Neuronal stem cell (in vitro differentiated cells): ENCODE measurements at regions not wholly inside any gene's neighbourhood (a gene's known extent, or its start where the extent isn't known, plus 50 kb on each side); places are given as distances from the start of the nearest gene placed in this dataset.
"Not testable (repeated sequence)": the region's sequence is repeated elsewhere in the genome, so short reads cannot be mapped to it uniquely, and the experiment has no call there.

ENCODE experiments used
- DNase-seq: peaks from one replicate; pipeline ENCODE4 v3.0.0-alpha.2; 2013; ENCODE audit warnings: low spot score
- H2AFZ ChIP-seq: one replicate; pipeline ENCODE4 v1.6.1; 2013; ENCODE audit warnings: mild to moderate bottlenecking, low read length, inconsistent platforms
- H2AK5ac ChIP-seq: 2 replicates; pipeline ENCODE4 v1.6.1; 2013; ENCODE audit warnings: low read depth, mild to moderate bottlenecking, inconsistent platforms, low read length, moderate library complexity, mixed read lengths
- H2BK120ac ChIP-seq: 2 replicates; pipeline ENCODE4 v1.6.1; 2013; ENCODE audit warnings: low read depth, mild to moderate bottlenecking, inconsistent platforms, low read length, moderate library complexity, mixed read lengths
- H2BK12ac ChIP-seq: one replicate; pipeline ENCODE4 v1.6.1; 2013; ENCODE audit warnings: low read length, inconsistent platforms
- H2BK15ac ChIP-seq: 2 replicates; pipeline ENCODE4 v1.6.1; 2013; ENCODE audit warnings: mild to moderate bottlenecking, low read length, inconsistent platforms, mixed read lengths
- H2BK5ac ChIP-seq: one replicate; pipeline ENCODE4 v1.6.1; 2013; ENCODE audit warnings: inconsistent platforms, mild to moderate bottlenecking, low read length, moderate library complexity
- H3K14ac ChIP-seq: one replicate; pipeline ENCODE4 v1.6.1; 2013; ENCODE audit warnings: low read length, inconsistent platforms
- H3K18ac ChIP-seq: 2 replicates; pipeline ENCODE4 v1.6.1; 2013; ENCODE audit warnings: low read length, inconsistent platforms
- H3K23ac ChIP-seq: 2 replicates; pipeline ENCODE4 v1.6.1; 2013; ENCODE audit warnings: low read depth, mild to moderate bottlenecking, mixed read lengths, low read length, inconsistent platforms; ENCODE audit not compliant: poor library complexity
- H3K27ac ChIP-seq: replicated peaks from 3 replicates; pipeline ENCODE4 v1.5.1; 2013; ENCODE audit warnings: low read length, inconsistent platforms
- H3K27me3 ChIP-seq, 3 experiments: 2 replicates each; pipeline ENCODE4 v1.6.1; 2013; ENCODE audit warnings: low read length in 3 of 3, mild to moderate bottlenecking in 2 of 3, inconsistent platforms in 1 of 3, low read depth in 1 of 3, mixed read lengths in 1 of 3, moderate library complexity in 1 of 3; ENCODE audit not compliant: control insufficient read depth in 3 of 3, insufficient read depth in 3 of 3
- H3K36me3 ChIP-seq, 2 donors: replicated peaks in 1 of 2; 2 replicates each; pipeline ENCODE4 v1.6.1; 2013; ENCODE audit warnings: low read length in 2 of 2; ENCODE audit not compliant: control insufficient read depth in 2 of 2, insufficient read depth in 2 of 2
- H3K4ac ChIP-seq: 2 replicates; pipeline ENCODE4 v1.6.1; 2013; ENCODE audit warnings: inconsistent platforms, mild to moderate bottlenecking, low read length, moderate library complexity
- H3K4me1 ChIP-seq, 2 donors: 1 replicate in 1 of 2; 2 replicates in 1 of 2; pipeline ENCODE4 v1.6.1; 2013; ENCODE audit warnings: low read length in 2 of 2, low read depth in 1 of 2; ENCODE audit not compliant: control insufficient read depth in 2 of 2, insufficient read depth in 1 of 2
- H3K4me2 ChIP-seq: one replicate; pipeline ENCODE4 v1.6.1; 2013; ENCODE audit warnings: mild to moderate bottlenecking, low read length, inconsistent platforms; ENCODE audit not compliant: insufficient read depth, poor library complexity, severe bottlenecking
- H3K4me3 ChIP-seq, 2 donors: 2 replicates each; pipeline ENCODE4 v1.5.1; 2013; ENCODE audit warnings: low read length in 2 of 2, mild to moderate bottlenecking in 2 of 2, inconsistent platforms in 1 of 2, moderate library complexity in 1 of 2
- H3K79me1 ChIP-seq: one replicate; pipeline ENCODE4 v1.6.1; 2013; ENCODE audit warnings: low read depth, mild to moderate bottlenecking, inconsistent platforms, low read length, moderate library complexity
- H3K9ac ChIP-seq: one replicate; pipeline ENCODE4 v1.6.1; 2013; ENCODE audit warnings: mild to moderate bottlenecking, low read depth, low read length, inconsistent platforms; ENCODE audit not compliant: poor library complexity
- H3K9me3 ChIP-seq, 2 donors: replicated peaks in 1 of 2; 2 replicates each; pipeline versions ENCODE3 to v1.6.1; 2013; ENCODE audit warnings: low read length in 2 of 2, mild to moderate bottlenecking in 2 of 2, inconsistent platforms in 1 of 2, low read depth in 1 of 2, mixed read lengths in 1 of 2, moderate library complexity in 1 of 2; ENCODE audit not compliant: control insufficient read depth in 2 of 2, insufficient read depth in 1 of 2
- H4K8ac ChIP-seq: one replicate; pipeline ENCODE4 v1.6.1; 2013; ENCODE audit warnings: low read depth, mild to moderate bottlenecking, inconsistent platforms, low read length, moderate library complexity
- H4K91ac ChIP-seq: one replicate; pipeline ENCODE4 v1.6.1; 2013; ENCODE audit warnings: low read length, low read depth, mild to moderate bottlenecking, inconsistent platforms; ENCODE audit not compliant: poor library complexity
- WGBS, 2 donors: extraction: QIAGEN DNeasy Blood & Tissue Kit; methylation state at CpG; one replicate each; pipeline ENCODE4 v1.1.7; 2013; ENCODE audit warnings: missing lambda C conversion rate in 2 of 2, mixed read lengths in 1 of 2; ENCODE audit not compliant: insufficient read length in 2 of 2, insufficient replicate concordance in 1 of 2; ENCODE audit errors: extremely low coverage in 2 of 2; 5-methylcytosine and 5-hydroxymethylcytosine counted together

DNA sequence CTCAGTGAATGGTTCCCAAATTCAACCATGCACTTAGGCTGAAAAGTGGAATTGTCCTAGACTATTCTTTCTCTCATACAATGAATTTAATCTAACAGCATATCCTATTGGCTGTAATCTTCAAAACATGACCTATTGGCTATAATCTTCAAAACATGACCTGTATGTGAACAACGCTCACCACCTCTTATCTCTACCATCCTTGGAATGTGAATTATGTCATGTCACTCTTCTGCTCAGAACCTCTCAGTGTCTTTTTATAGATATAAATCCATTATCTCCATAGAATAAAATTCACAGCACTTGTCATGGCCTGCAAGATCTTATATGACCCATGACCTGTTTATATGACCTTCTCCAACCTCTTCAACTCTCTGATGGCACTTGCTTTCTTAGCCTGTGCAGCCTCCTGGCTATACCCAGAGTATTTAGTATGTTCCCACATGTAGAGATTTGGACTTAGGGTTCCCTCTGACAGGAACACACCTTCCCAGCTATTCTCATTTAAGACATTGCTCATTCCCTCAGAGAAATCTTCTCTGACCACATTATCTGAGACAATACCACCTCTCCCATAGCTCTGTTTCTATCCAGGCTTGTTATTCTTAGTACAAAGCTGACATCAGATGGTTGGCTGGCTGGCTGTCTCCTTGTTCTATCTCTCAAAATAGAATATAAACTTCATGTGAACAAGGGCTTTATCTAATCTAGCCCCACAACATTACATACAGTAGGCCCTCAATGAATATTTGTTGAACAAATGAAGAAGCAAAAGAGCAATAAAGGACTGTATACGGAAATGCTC, 275.0 kb upstream of the PREP start:
- Histone ChIP-seq H2BK5ac (no peak overlapping the region), H3K14ac (no peak overlapping the region), H3K23ac (no peak overlapping the region), H2BK15ac (no peak overlapping the region), H4K8ac (no peak overlapping the region), H3K36me3 (no peaks in the 10 kb centered on the region), H3K4me2 (no peak overlapping the region), H3K79me1 (no peaks in the 10 kb centered on the region), H2AFZ (no peak overlapping the region), H2BK120ac (no peak overlapping the region), H3K9me3 (no peaks in the 10 kb centered on the region), H4K91ac (no peak overlapping the region), H3K4ac (no peak overlapping the region), H3K27ac (no peak overlapping the region), H3K18ac (no peak overlapping the region), H2BK12ac (no peak overlapping the region), H3K4me3 (no peak overlapping the region), H3K9ac (no peak overlapping the region), H2AK5ac (no peak overlapping the region), H3K4me1 (peaks cover 0 to 4% of the 10 kb centered on the region in 2 donors), H3K27me3 (no peaks in the 10 kb centered on the region)
- no CpG with 5 or more reads among the region's 2 CpGs for WGBS, 2 donors
- DNase-seq: no peak

DNA sequence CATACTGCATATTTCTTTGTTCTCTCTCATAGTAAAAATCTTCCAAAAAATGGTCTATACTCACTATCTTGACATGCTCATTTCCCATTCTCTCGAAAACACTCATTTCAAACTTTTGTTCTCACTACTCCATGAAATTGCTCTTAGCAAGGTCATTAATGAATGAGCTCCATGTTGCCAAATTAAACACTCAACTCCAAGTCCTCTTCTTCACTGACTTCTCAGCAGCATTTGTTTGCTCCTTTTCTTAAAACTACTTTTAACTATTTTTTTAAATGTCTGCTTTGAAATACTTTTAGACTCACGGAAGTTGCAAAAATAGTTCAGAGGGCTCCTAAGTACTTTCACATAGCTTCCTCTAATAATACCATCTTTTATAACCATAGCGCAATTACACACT, 274.0 kb upstream of the PREP start:
- Histone ChIP-seq H3K4me1 (peaks cover 0 to 4% of the 10 kb centered on the region in 2 donors), H3K4me3 (no peak overlapping the region), H2BK120ac (no peak overlapping the region), H4K8ac (no peak overlapping the region), H3K27ac (no peak overlapping the region), H3K9ac (no peak overlapping the region), H3K36me3 (no peaks in the 10 kb centered on the region), H3K4me2 (no peak overlapping the region), H3K23ac (no peak overlapping the region), H4K91ac (no peak overlapping the region), H2AFZ (no peak overlapping the region), H2BK12ac (no peak overlapping the region), H3K14ac (no peak overlapping the region), H3K79me1 (no peaks in the 10 kb centered on the region), H2BK15ac (no peak overlapping the region), H3K4ac (no peak overlapping the region), H3K18ac (no peak overlapping the region), H3K9me3 (no peaks in the 10 kb centered on the region), H2AK5ac (no peak overlapping the region), H2BK5ac (no peak overlapping the region), H3K27me3 (no peaks in the 10 kb centered on the region)
- DNase-seq: no peak
- 100% methylated on average over 1 to 2 of the region's 3 CpGs for WGBS, 2 donors

DNA sequence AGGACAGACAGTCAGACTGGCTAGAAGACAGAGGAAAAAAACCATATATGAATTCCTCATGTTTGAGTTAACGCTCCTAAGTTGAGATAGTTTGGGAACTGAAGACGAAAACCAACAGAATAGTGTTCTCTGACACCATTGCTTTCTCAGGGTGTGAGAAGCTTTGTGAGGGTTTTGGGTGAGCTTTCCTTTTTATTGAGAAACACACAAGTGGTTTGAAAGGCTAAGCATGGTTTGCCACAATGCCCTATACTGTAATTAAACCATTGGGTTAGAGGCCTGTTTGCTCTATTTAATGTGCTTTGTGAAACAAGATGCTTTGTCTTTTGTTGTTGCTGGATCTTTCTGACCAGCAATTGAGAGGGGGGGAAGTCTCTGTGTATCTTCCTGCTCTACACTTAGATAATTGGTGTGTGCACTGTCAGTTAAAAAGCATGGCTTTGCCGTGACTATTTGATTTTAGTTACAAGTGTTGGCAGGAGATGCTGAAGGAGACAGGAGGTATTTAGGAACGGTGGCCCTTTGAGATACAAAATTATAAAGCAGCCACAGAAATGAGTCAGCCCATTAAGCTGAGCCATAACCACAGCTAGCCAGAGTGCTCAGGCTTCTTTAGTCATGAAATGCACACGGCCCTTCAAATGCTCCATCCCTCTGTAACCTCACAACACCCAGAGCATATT, 273.0 kb upstream of the PREP start:
- DNase-seq: no peak
- H3K18ac ChIP-seq: no peak overlapping the region

DNA sequence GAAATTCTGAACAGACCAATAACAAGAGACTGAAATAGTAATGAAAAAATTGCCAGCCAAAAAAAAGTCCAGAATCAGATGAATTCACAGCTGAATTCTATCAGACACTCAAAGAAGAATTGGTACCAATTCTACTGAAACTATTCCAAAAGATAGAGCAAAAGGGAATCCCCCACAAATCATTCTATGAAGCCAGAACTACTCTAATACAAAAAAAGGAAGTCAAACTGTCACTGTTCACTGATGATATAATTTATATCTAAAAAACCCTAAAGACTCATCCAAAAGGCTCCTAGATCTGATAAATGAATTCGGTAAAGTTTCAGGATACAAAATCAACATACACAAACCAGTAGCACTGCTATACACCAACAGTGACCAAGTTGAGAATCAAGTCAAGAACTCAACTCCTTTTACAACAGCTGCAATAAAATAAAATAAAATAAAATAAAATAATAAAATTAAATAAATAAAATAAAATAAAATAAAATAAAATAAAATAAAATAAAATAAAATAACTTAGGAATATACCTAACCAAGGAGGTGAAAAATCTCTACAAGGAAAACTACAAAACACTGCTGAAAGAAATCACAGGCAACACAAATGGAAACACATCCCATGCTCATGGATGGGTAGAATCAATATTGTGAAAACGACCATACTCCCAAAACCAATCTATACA, 270.1 kb upstream of the PREP start:
- H3K4ac ChIP-seq, H2BK12ac ChIP-seq, H3K4me2 ChIP-seq, H3K18ac ChIP-seq, H2BK120ac ChIP-seq, H3K9me3 ChIP-seq, H2AFZ ChIP-seq, H4K8ac ChIP-seq, H3K4me3 ChIP-seq, H2BK5ac ChIP-seq, H3K79me1 ChIP-seq, H3K4me1 ChIP-seq, H3K9ac ChIP-seq, H3K36me3 ChIP-seq, H2AK5ac ChIP-seq, H3K14ac ChIP-seq, H3K23ac ChIP-seq, H3K27me3 ChIP-seq, H2BK15ac ChIP-seq, DNase-seq, H3K27ac ChIP-seq, H4K91ac ChIP-seq: not testable (repeated sequence)
- WGBS, 2 donors: no CpG with 5 or more reads among the region's 2 CpGs

More for the DNA sequence above, 273.0 kb upstream of the PREP start:
- Histone ChIP-seq H4K8ac (no peak overlapping the region), H2BK5ac (no peak overlapping the region), H3K9ac (no peak overlapping the region), H2BK120ac (no peak overlapping the region), H3K4me2 (no peak overlapping the region), H3K27ac (no peak overlapping the region), H3K9me3 (no peaks in the 10 kb centered on the region), H2BK15ac (no peak overlapping the region), H2AFZ (peak overlapping the region; percentile 30), H3K4ac (no peak overlapping the region), H3K23ac (no peak overlapping the region), H4K91ac (no peak overlapping the region), H2BK12ac (no peak overlapping the region), H3K27me3 (no peaks in the 10 kb centered on the region), H3K79me1 (no peaks in the 10 kb centered on the region), H2AK5ac (no peak overlapping the region), H3K36me3 (no peaks in the 10 kb centered on the region), H3K4me3 (no peak overlapping the region), H3K4me1 (peaks cover 0 to 4% of the 10 kb centered on the region in 2 donors), H3K14ac (no peak overlapping the region)
- no CpG with 5 or more reads among the region's 5 CpGs for WGBS, 2 donors
